HepG2 (cell line): ENCODE measurements at regions not wholly inside any gene's neighbourhood (a gene's known extent, or its start where the extent isn't known, plus 50 kb on each side); places are given as distances from the start of the nearest gene placed in this dataset.

Source experiments
- ATAC-seq: fragments of 200-7000 bp; cut with Tn5 transposase; 3 replicates; pipeline ENCODE4 v1.9.1; 2020; ENCODE audit warnings: mild to moderate bottlenecking, moderate library complexity
- BruUV-seq: library from RNA; stranded (reverse); fragments of 400-500 nt; replicated peaks from 2 replicates; lab custom pipeline; 2021; lab: Mats Ljungman, UMichigan
- CTCF ChIA-PET: fragments of 300-600 bp; formaldehyde crosslinking; extraction: SDS; loops from one replicate; lab custom pipeline; 2021; ENCODE audit warnings: low total read pairs, inconsistent platforms, low intra/inter-chr PET ratio; lab: Yijun Ruan, JAX
- POLR2A ChIA-PET: fragments of 350-600 bp; sonication (Branson Sonifier 250); formaldehyde crosslinking; loops from one replicate; lab custom pipeline; 2020; ENCODE audit warnings: antibody characterized with exemption, inconsistent platforms; lab: Yijun Ruan, JAX
- DNase-seq: peaks from one replicate; pipeline ENCODE4 v3.0.0-alpha.2; 2015; ENCODE audit warnings: low spot score
- FAIRE-seq: peaks from 3 replicates; lab custom pipeline; 2011; peaks lifted over from hg19 to GRCh38; lab: Jason Lieb, UNC
- H2AFZ ChIP-seq: one replicate; pipeline ENCODE4 v1.6.1; 2011; ENCODE audit warnings: low read length, inconsistent platforms
- H3K27ac ChIP-seq: fragments of 300-600 bp; 3 replicates; pipeline ENCODE4 v1.8.0; 2011; ENCODE audit warnings: mixed run types, mild to moderate bottlenecking, mixed read lengths, low read length, inconsistent platforms; ENCODE audit not compliant: insufficient read depth; ENCODE audit errors: extremely low read length
- H3K27me3 ChIP-seq, 2 experiments: fragments of 200-600 bp in 1 of 2; 2 replicates in 1 of 2; 3 replicates in 1 of 2; pipeline versions ENCODE4 v1.6.0 to v1.8.0; 2011; ENCODE audit warnings: low read length in 2 of 2, mild to moderate bottlenecking in 2 of 2, moderate library complexity in 2 of 2, inconsistent platforms in 1 of 2; ENCODE audit not compliant: insufficient read depth in 2 of 2, control insufficient read depth in 1 of 2
- H3K36me3 ChIP-seq, 2 experiments: fragments of 200-600 bp in 1 of 2; replicated peaks in 1 of 2; 2 replicates in 1 of 2; 3 replicates in 1 of 2; pipeline versions ENCODE4 v1.5.1 to v1.8.0; 2011; ENCODE audit warnings: low read length in 2 of 2, inconsistent platforms in 1 of 2; ENCODE audit not compliant: insufficient read depth in 2 of 2, control insufficient read depth in 1 of 2
- H3K4me1 ChIP-seq: 2 replicates; pipeline ENCODE4 v1.5.1; 2012; ENCODE audit warnings: low read length, inconsistent platforms; ENCODE audit not compliant: insufficient read depth
- H3K4me2 ChIP-seq: 2 replicates; pipeline ENCODE4 v1.6.0; 2011; ENCODE audit warnings: low read depth, low read length, inconsistent platforms
- H3K4me3 ChIP-seq, 3 experiments: fragments of 200-600 bp in 1 of 3; sonication (generic), shearing (Covaris generic) in 1 of 3; replicated peaks in 1 of 3; 2 replicates each; pipeline ENCODE4 v1.5.1; 2011 to 2016; ENCODE audit warnings: low read length in 3 of 3, inconsistent platforms in 2 of 3, low read depth in 2 of 3, mild to moderate bottlenecking in 2 of 3, control low read depth in 1 of 3, mixed read lengths in 1 of 3; ENCODE audit not compliant: insufficient read depth in 1 of 3
- H3K79me2 ChIP-seq: one replicate; pipeline ENCODE4 v1.6.1; 2011; ENCODE audit warnings: low read length, inconsistent platforms; ENCODE audit not compliant: insufficient read depth
- H3K9ac ChIP-seq: 2 replicates; pipeline ENCODE4 v1.6.0; 2011; ENCODE audit warnings: mild to moderate bottlenecking, low read depth, low read length, inconsistent platforms; ENCODE audit not compliant: insufficient read depth
- H3K9me3 ChIP-seq: 2 replicates; pipeline ENCODE4 v1.5.1; 2012; ENCODE audit warnings: mild to moderate bottlenecking, low read length
- H4K20me1 ChIP-seq: 2 replicates; pipeline ENCODE4 v1.6.0; 2011; ENCODE audit warnings: inconsistent platforms, mild to moderate bottlenecking, low read length, moderate library complexity; ENCODE audit not compliant: insufficient read depth
- AKNA ChIP-seq: sonication (generic); formaldehyde crosslinking; IDR thresholded peaks from 2 replicates; pipeline ENCODE4 v1.4.0; 2020; ENCODE audit warnings: missing genetic modification reagents, borderline replicate concordance
- GATAD1 ChIP-seq: IDR thresholded peaks from 2 replicates; pipeline ENCODE4 v1.6.1; 2016; ENCODE audit warnings: missing genetic modification reagents, missing compliant biosample characterization
- HBP1 ChIP-seq: IDR thresholded peaks from 2 replicates; pipeline ENCODE4 v1.6.1; 2016; ENCODE audit warnings: low read depth, control low read depth
- MLX ChIP-seq: IDR thresholded peaks from 2 replicates; pipeline ENCODE4 v1.6.1; 2016
- PITX1 ChIP-seq: sonication (generic); formaldehyde crosslinking; IDR thresholded peaks from 2 replicates; pipeline ENCODE4 v1.5.1; 2020; ENCODE audit warnings: mild to moderate bottlenecking, missing genetic modification reagents
- RXRA ChIP-seq: sonication (generic); formaldehyde crosslinking; IDR thresholded peaks from 2 replicates; pipeline ENCODE4 v1.5.1; 2020; ENCODE audit warnings: missing genetic modification reagents
- ZNF354B ChIP-seq: sonication (generic); formaldehyde crosslinking; IDR thresholded peaks from 2 replicates; pipeline ENCODE4 v1.8.0; 2022; ENCODE audit warnings: mild to moderate bottlenecking, missing genetic modification reagents
- ZNF570 ChIP-seq: sonication (generic); formaldehyde crosslinking; IDR thresholded peaks from 2 replicates; pipeline ENCODE4 v1.4.0; 2020; ENCODE audit warnings: mild to moderate bottlenecking, missing genetic modification reagents, borderline replicate concordance
- ZNF614 ChIP-seq: IDR thresholded peaks from 2 replicates; pipeline ENCODE4 v1.6.1; 2018; ENCODE audit warnings: missing biosample characterization, missing genetic modification reagents, inconsistent platforms, borderline replicate concordance
- ZNF615 ChIP-seq: sonication (generic); formaldehyde crosslinking; IDR thresholded peaks from 2 replicates; pipeline ENCODE4 v1.5.0; 2020; ENCODE audit warnings: mild to moderate bottlenecking, missing genetic modification reagents, borderline replicate concordance
- ZNF790 ChIP-seq: sonication (generic); formaldehyde crosslinking; IDR thresholded peaks from 2 replicates; pipeline ENCODE4 v1.8.0; 2022; ENCODE audit warnings: missing genetic modification reagents, mild to moderate bottlenecking, borderline replicate concordance
- ZNF891 ChIP-seq: sonication (generic); formaldehyde crosslinking; IDR thresholded peaks from 2 replicates; pipeline ENCODE4 v1.5.0; 2020; ENCODE audit warnings: mild to moderate bottlenecking, missing genetic modification reagents
- WGBS: methylation state at CpG from one replicate; pipeline ENCODE4 v1.1.6; 2017; ENCODE audit warnings: low lambda C conversion rate; 5-methylcytosine and 5-hydroxymethylcytosine counted together
- in situ Hi-C: cut with HindIII; loops from 2 replicates; pipeline ENCODE4 v1.10.0; 2017; ENCODE audit warnings: low pct_unique_long_range_greater_than_20kb; ENCODE audit not compliant: extremely low pct_ligation_motif_present
- intact Hi-C: fragments of 100-400 bp; cut with micrococcal nuclease; formaldehyde crosslinking; loops from one replicate; pipeline ENCODE4 v1.10.0; 2022; ENCODE audit not compliant: unreplicated experiment

- in situ Hi-C loops (loop anchor here (5.0 to 10.0 kb wide), 2 partner anchors 912 to 1069 kb away; no protein-coding TSS in a partner anchor), intact Hi-C loops (no loop called here)
- FAIRE-seq (no peak), ATAC-seq (no peak)
- Histone ChIP-seq H3K4me3 (no peak overlapping the region), H2AFZ (no peak overlapping the region)
- TF ChIP-seq ZNF614 (CRISPR knock-in tag) (no peak), RXRA (no peak), MLX (CRISPR knock-in tag) (no peak), ZNF354B (CRISPR knock-in tag) (no peak), ZNF615 (CRISPR knock-in tag) (no peak)
- TF ChIP-seq, all 625 proteins: peak for 0
- H3K4me1 ChIP-seq, result no peaks in the 10 kb centered on the region
- no peaks in the 10 kb centered on the region for H4K20me1 ChIP-seq
- H3K79me2 ChIP-seq, result no peaks in the 10 kb centered on the region
- H3K9ac ChIP-seq, result no peak overlapping the region
- H3K4me2 ChIP-seq, result no peak overlapping the region
- DNase-seq, result no peak
- 16% methylated on average over 8 of the region's 16 CpGs for WGBS
- H3K27me3 ChIP-seq, result peaks cover 1 to 43% of the 10 kb centered on the region in 2 experiments; a peak in 4 of 5 replicates
- no TSS peak for BruUV-seq
- no peak overlapping the region for H3K27ac ChIP-seq
- H3K36me3 ChIP-seq, result no peaks in the 10 kb centered on the region
- ChIA-PET POLR2A (no interaction called here), CTCF (no interaction called here)
- H3K9me3 ChIP-seq, result no peaks in the 10 kb centered on the region
These were observed 128.2 kb upstream of the CDH4 start for GRCh38 chr20:61123751-61124368.

GRCh38 chr20:61125076-61125475 lies 127.0 kb upstream of the CDH4 start:
- no TSS peak for BruUV-seq
- no peak for DNase-seq
- no peaks in the 10 kb centered on the region for H3K79me2 ChIP-seq
- no peak overlapping the region for H3K4me3 ChIP-seq
- no peaks in the 10 kb centered on the region for H4K20me1 ChIP-seq
- no peak overlapping the region for H3K27ac ChIP-seq
- 21% methylated on average over 7 of the region's 9 CpGs for WGBS
- H3K9ac ChIP-seq, result no peak overlapping the region
- in situ Hi-C loops, result loop anchor here (10.0 kb wide), 1 partner anchor 1070 kb away; no protein-coding TSS in a partner anchor
- no peak for FAIRE-seq
- intact Hi-C loops, result no loop called here
- no peak overlapping the region for H2AFZ ChIP-seq
- peaks cover 1 to 50% of the 10 kb centered on the region in 2 experiments; a peak in 4 of 5 replicates for H3K27me3 ChIP-seq
- H3K9me3 ChIP-seq, result no peaks in the 10 kb centered on the region
- ATAC-seq, result no peak
- no peaks in the 10 kb centered on the region for H3K4me1 ChIP-seq
- H3K4me2 ChIP-seq, result no peak overlapping the region
- ChIA-PET CTCF (no interaction called here), POLR2A (no interaction called here)
- no peaks in the 10 kb centered on the region for H3K36me3 ChIP-seq
- TF ChIP-seq GATAD1 (CRISPR knock-in tag) (no peak), ZNF891 (CRISPR knock-in tag) (no peak), ZNF570 (CRISPR knock-in tag) (no peak), HBP1 (CRISPR knock-in tag) (no peak), PITX1 (CRISPR knock-in tag) (no peak), ZNF790 (CRISPR knock-in tag) (no peak), AKNA (no peak)
